ENCODE measurements at regions not wholly inside any gene's neighbourhood (a gene's known extent, or its start where the extent isn't known, plus 50 kb on each side); places are given as distances from the start of the nearest gene placed in this dataset.

- no peak for DNase-seq (ENCODE audit: low read depth)
These were observed 249.2 kb downstream of the TOMM20 start for GRCh38 chr1:234879147-234880080.

GRCh38 chr1:234878288-234878687 lies 250.3 kb downstream of the TOMM20 start:
- no peak for DNase-seq (ENCODE audit: low read depth)

GRCh38 chr1:234877761-234878160 lies 250.9 kb downstream of the TOMM20 start:
- no peak for DNase-seq (ENCODE audit: low read depth)

- no peak for DNase-seq (ENCODE audit: low read depth)
These were observed 252.4 kb downstream of the TOMM20 start for GRCh38 chr1:234875953-234876855.

- DNase-seq (ENCODE audit: low read depth), result no peak
These were observed 253.2 kb downstream of the TOMM20 start for GRCh38 chr1:234875328-234875952.

DNA sequence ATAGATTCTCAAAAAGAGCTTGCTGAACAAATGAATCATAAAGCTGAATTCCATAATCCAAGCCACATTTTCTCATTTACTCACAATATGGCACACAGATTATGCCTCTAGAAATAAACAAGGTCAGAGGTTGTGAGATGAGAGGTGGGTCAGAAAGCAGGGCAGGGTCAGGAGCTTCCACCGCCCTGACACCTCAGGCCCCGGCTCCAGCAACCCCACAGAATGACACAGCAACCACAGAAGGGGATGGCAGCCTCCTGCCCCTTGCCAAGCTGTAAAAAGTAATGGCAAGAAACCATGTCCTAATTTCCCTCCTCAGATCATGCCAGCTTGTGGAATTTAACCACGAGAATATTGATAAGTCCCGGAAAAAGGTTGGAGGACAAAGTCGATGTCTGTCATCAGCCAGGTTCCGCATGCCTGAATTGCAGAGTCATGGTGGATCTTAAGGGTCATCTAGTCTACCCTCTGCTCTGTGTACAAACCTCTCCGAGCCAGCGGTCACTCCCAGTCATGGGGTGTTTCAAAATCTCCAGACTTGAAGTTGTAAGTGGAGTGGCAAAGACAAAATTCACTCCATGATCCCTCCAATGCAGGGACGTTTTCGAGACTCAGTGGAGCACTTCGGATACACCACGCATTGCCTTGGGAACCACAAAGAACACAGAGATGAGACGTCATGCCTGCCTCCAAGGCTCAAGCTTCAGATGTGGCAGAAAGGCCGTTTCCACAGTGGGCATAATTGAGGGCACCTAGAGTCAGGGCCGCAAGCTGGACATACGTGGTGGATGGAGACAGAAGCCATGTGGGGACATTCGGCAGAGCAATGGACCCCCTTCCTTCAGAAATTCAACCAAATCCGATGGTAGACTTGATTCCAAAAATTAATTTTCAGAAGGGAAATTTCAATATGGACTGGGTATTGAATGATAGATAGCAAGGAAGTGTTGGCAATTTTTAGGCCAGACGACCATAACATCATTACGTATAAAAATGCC lies 254.0 kb downstream of the TOMM20 start:
- no peak for DNase-seq (ENCODE audit: low read depth)

GRCh38 chr1:234871710-234872271 lies 256.8 kb downstream of the TOMM20 start:
- DNase-seq (ENCODE audit: low read depth), result no peak

DNA sequence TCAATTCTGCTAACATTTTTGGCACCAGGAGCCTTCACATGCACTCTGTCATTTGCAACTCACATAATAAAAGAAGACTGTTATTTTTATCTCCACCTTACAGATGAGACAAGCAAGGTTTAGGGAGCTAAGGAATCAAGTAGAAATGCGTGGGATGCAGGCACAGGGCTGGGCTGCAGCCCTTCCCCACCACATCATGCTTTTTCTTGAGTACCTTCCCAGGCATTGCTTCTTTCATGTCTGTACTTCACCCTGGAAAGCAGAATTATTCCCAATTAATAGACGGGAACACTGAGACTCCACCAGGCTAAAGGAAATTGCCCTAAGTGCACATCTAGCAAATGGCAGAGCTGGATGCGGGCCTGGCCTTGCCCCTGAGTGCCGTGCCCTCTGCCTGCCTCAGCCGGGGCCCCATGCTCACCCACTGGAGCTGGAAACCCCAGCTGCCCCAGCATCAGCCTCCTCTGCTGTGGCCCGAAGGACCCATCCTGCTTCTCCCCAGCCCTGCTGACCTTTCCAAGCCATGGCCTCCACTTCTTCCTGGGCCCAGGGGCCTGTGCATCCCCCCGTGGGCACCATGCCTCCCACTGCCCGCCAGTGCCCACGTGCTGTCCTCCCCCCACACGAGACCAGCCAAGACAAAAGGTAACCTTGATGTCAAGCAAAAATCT lies 257.5 kb downstream of the TOMM20 start:
- DNase-seq (ENCODE audit: low read depth), result no peak

DNA sequence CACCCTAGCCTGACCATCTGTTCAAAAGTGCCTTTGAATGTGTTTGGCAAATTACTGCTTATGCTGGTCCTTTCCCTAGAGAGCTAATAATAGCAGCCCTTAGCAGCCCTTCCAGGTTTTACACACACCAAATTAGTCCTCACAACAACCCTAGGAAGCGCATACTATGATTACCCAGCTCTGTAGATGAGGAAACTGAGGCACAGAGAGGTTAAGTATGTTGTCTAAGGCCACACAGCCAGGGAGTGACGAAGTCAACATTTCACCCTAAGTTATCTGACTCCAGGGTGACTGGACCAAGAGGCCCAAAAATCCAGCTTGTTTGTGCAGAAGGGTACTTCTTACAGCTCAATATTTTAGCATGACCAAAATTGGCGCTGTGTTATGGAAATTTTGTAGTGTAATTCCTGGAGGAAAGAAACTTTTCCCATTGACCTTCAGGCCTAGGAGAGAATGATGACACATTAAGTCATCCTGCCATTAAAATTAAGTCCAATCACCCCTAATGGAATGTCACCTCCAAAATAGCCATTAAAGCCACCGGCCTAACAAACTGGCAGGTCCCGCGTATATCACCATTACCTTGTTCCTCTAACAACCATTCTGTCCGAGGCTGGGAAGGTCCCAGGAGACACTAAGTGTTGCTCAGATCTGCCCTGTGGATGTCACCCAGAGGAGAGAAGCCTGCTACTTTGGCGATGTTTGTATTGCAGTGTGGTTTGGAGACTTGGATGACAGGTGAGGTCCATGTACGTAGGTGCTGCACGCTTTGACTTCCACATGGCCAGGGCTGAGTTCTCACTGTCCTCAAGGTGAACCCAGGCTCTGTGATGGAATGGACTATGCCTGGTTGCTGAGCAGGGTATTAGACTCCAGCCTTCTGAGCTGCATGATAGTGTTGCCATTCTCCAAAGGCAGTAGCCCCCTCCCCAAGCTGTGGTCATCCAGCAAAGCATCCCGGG lies 258.3 kb downstream of the TOMM20 start:
- no peak for DNase-seq (ENCODE audit: low read depth)

- DNase-seq (ENCODE audit: low read depth), result no peak
These were observed 259.2 kb downstream of the TOMM20 start for GRCh38 chr1:234869182-234870019.

DNA sequence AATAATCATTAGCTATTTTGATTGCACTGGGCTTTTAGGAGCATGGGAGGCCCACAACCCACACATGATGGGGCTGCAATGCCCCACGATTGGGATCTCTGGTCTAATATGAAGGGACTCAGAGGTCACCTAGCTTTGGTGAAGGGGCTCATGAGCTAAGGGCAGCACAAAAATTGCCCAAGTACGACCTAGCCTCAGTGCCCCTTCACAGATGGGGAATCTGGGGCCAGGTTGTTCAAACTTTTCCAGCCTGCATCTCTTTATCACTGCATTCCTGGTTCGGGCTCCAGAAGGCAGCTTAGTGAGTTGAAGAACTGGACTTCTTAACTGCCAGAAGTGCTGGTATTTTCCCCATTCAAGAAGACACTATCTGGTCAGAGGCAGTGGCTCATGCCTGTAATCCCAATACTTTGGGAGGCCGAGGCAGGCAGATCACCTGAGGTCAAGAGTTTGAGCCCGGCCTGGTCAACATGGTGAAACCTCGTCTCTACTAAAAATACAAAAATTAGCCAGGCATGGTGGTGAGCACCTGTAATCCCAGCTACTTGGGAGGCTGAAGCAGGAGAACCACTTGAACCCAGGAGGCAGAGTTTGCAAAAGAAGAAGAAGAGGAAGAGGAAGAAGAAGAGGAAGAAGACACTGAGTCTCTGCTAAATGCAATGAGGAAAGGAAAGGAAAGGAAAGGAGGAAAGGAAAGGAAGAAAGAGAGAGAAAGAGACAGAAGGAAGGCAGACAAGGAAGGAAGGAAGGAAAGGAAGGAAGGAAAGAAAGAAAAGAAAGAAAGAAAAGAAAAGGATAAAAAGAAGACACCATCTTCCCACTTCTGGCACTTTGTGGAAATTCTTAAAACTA lies 258.5 kb upstream of the IRF2BP2 start:
- DNase-seq (ENCODE audit: low read depth), result no peak

GRCh38 chr1:234866007-234866866 lies 256.3 kb upstream of the IRF2BP2 start:
- no peak for DNase-seq (ENCODE audit: low read depth)

DNA sequence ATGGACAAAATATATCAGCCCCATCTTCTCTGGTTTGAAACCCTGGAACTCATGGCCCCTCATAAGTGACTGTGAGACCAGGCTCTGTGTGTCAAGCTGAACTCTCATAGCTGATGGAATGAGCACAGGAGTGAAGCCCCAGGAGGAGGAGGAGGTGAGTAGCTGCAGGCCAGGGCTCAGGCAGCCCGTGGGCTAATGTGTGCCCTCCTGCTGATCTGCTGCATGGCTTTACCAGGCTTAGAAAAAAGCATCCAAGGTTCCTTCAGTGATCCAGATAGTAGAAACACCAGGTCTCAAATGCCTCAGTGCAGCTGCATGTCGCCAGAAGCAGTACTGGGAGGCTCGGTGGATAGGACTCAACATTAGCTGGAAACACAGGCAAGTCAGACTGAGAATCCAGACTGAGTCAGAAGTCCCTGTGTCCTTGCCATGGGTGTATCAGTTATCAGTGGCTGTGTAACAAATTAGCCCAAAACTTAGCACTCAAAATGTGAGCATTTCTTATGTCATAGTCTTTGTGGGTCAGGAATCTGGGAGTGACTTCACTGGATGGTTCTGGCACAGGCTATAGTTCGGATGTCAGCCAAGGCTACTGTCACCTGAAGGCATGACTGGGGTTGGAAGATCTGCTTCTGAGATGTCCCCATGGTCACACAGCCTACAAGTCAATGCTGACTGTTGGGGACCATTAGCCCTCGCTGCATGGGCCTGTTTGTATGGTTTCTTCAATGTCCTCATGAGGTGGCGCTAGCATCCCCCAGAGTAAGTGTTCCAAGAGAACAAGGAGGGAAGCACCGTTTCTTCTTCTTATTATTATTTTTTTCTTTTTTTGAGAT lies 255.4 kb upstream of the IRF2BP2 start:
- no peak for DNase-seq (ENCODE audit: low read depth)

DNA sequence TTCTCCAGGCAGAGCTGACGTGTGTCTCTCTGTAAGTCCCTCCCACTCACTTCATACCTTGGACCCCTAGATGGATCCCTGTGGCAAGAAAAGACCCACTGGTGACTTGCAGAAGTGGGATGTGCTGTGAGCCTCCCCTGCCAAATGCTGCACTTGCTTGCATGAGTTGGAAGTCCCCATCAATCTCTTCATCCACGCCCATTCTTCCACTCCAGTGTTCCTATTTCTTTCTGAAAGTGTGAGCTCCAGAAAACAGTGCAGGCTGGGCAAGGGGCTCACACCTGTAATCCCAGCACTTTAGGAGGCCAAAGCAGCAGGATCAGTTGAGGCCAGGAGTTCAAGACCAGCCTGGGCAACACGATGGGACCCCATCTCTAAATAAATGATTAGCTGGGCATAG lies 254.1 kb upstream of the IRF2BP2 start:
- no peak for DNase-seq (ENCODE audit: low read depth)

DNA sequence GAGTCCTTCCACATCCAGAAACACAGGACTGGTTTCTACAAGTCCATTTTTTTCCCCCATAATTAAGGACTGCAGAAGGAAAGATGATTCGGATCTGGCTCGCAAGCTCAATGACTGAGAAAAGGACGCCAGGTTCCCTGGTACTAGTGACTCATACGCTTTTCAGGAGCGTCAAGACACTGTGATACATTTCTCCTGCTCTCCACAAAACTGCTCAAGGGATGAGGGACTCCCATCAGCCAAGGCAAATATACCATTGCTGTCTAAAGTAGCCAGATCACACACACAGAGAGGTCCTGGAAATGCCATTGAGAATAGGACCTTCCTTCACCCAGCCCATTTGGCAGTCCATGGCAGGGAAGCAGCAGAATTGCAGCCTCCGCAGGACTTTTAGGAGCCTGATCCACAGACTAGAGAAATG lies 253.6 kb upstream of the IRF2BP2 start:
- DNase-seq (ENCODE audit: low read depth), result no peak

All from stimulated activated CD4-positive, alpha-beta T cell treated with anti-CD3 and anti-CD28 coated beads, Interleukin-2, amount 100 ng/mL, for 4 hours (primary cell).